ENCODE measurements at regions not wholly inside any gene's neighbourhood (a gene's known extent, or its start where the extent isn't known, plus 50 kb on each side); places are given as distances from the start of the nearest gene placed in this dataset.

DNA sequence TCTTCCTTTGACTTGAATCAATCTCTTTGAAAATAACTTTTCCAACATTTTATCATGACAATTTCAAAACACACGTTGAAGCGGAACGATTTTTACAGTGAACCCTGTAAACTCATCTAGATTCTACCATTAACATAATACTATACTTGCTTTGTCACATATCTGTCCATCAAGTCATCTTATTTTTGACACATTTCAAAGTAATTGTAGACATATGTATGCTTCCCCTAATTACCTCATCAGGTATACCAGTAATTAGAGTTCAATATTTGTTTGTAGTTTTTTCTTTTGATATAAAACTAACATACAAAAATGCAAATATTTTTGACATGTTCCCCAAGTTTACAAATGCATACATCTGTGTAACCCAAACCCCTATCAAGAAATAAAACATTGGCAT is 140.4 kb downstream of the DACT1 start:
- ATAC-seq, result no peak
- TF ChIP-seq TOX (CRISPR knock-in tag; IDR thresholded peaks at IDR 0.05; ENCODE audit: borderline replicate concordance), result no peak
- no peak for TF ChIP-seq ZFP3 (CRISPR knock-in tag; IDR thresholded peaks at IDR 0.05)
- TF ChIP-seq GLIS3 (CRISPR knock-in tag; IDR thresholded peaks at IDR 0.05), result no peak
- no peak for TF ChIP-seq ZNF70 (CRISPR knock-in tag; IDR thresholded peaks at IDR 0.05)

DNA sequence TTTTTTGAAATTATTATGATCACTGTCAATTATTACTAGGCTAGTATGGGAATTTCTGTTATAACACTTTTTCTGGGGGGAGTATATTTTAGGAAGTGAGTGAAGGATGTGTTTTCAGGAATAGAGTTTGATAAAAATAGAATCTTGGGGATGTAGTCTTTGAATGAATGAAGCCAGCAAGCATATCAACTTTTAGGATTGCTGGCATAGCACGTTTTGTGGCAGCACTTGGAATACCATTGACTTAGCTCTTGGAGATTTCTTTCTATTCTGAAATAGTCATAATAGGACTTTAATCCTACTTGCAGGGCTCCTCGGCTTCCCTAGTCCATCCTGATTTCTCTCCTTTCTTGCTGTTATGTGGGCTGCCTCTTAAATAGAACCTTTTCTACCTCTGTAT is 141.6 kb downstream of the DACT1 start:
- no peak for ATAC-seq
- TF ChIP-seq, protein P1, sequence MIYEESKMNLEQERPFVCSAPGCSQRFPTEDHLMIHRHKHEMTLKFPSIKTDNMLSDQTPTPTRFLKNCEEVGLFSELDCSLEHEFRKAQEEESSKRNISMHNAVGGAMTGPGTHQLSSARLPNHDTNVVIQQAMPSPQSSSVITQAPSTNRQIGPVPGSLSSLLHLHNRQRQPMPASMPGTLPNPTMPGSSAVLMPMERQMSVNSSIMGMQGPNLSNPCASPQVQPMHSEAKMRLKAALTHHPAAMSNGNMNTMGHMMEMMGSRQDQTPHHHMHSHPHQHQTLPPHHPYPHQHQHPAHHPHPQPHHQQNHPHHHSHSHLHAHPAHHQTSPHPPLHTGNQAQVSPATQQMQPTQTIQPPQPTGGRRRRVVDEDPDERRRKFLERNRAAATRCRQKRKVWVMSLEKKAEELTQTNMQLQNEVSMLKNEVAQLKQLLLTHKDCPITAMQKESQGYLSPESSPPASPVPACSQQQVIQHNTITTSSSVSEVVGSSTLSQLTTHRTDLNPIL (CRISPR knock-in tag; IDR thresholded peaks at IDR 0.05; ENCODE audit: low read depth), result no peak
- TF ChIP-seq ZNF8 (CRISPR knock-in tag; IDR thresholded peaks at IDR 0.05) (no peak), PATZ1 (CRISPR knock-in tag; IDR thresholded peaks at IDR 0.05; ENCODE audit: borderline replicate concordance) (no peak), ZNF70 (CRISPR knock-in tag; IDR thresholded peaks at IDR 0.05) (no peak), OSR1 (CRISPR knock-in tag; IDR thresholded peaks at IDR 0.05) (no peak), SNAI2 (CRISPR knock-in tag; IDR thresholded peaks at IDR 0.05) (no peak), RARB (CRISPR knock-in tag; IDR thresholded peaks at IDR 0.05) (no peak)

DNA sequence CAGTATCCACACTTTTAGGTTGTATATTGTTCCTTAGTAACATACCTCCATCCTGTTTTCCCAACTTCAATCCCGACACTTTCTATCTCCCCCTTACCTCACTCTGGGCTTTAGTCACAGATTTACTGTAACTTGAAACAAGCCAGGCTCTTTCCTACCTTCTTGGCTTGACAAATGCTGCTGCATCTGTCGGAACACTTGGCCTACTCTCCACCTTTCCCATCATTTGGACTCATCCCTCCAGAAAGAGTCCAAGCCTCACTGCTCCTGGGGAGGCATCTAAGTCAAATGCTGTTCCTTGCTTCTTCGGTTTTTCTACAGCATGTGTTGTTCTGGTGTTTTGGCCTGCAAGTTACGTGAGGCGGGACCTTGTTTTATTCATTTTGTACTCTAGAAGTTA is 142.4 kb downstream of the DACT1 start:
- TF ChIP-seq ZC3H10 (CRISPR knock-in tag; IDR thresholded peaks at IDR 0.05) (no peak), PATZ1 (CRISPR knock-in tag; IDR thresholded peaks at IDR 0.05; ENCODE audit: borderline replicate concordance) (no peak), OSR1 (CRISPR knock-in tag; IDR thresholded peaks at IDR 0.05) (no peak), CSRNP3 (CRISPR knock-in tag; IDR thresholded peaks at IDR 0.05) (no peak), BACH2 (CRISPR knock-in tag; IDR thresholded peaks at IDR 0.05; ENCODE audit: borderline replicate concordance) (no peak), ZNF70 (CRISPR knock-in tag; IDR thresholded peaks at IDR 0.05) (no peak)
- TF ChIP-seq, protein P2, sequence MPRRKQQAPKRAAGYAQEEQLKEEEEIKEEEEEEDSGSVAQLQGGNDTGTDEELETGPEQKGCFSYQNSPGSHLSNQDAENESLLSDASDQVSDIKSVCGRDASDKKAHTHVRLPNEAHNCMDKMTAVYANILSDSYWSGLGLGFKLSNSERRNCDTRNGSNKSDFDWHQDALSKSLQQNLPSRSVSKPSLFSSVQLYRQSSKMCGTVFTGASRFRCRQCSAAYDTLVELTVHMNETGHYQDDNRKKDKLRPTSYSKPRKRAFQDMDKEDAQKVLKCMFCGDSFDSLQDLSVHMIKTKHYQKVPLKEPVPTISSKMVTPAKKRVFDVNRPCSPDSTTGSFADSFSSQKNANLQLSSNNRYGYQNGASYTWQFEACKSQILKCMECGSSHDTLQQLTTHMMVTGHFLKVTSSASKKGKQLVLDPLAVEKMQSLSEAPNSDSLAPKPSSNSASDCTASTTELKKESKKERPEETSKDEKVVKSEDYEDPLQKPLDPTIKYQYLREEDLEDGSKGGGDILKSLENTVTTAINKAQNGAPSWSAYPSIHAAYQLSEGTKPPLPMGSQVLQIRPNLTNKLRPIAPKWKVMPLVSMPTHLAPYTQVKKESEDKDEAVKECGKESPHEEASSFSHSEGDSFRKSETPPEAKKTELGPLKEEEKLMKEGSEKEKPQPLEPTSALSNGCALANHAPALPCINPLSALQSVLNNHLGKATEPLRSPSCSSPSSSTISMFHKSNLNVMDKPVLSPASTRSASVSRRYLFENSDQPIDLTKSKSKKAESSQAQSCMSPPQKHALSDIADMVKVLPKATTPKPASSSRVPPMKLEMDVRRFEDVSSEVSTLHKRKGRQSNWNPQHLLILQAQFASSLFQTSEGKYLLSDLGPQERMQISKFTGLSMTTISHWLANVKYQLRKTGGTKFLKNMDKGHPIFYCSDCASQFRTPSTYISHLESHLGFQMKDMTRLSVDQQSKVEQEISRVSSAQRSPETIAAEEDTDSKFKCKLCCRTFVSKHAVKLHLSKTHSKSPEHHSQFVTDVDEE (CRISPR knock-in tag; IDR thresholded peaks at IDR 0.05), result no peak
- no peak for ATAC-seq

- ATAC-seq, result no peak
- TF ChIP-seq ZC3H10 (CRISPR knock-in tag; IDR thresholded peaks at IDR 0.05), result no peak
- TF ChIP-seq, protein P1 (CRISPR knock-in tag; IDR thresholded peaks at IDR 0.05; ENCODE audit: low read depth), result no peak
- no peak for TF ChIP-seq ZFP30 (CRISPR knock-in tag; IDR thresholded peaks at IDR 0.05)
- no peak for TF ChIP-seq ZNF565 (CRISPR knock-in tag; conservative IDR thresholded peaks at IDR 0.05; ENCODE audit: low read depth)
- TF ChIP-seq PATZ1 (CRISPR knock-in tag; IDR thresholded peaks at IDR 0.05; ENCODE audit: borderline replicate concordance), result no peak
- TF ChIP-seq POU6F1 (CRISPR knock-in tag; IDR thresholded peaks at IDR 0.05; ENCODE audit: borderline replicate concordance, low read depth), result no peak
- TF ChIP-seq, protein P2 (CRISPR knock-in tag; IDR thresholded peaks at IDR 0.05), result no peak
- TF ChIP-seq PPARA (CRISPR knock-in tag; IDR thresholded peaks at IDR 0.05; ENCODE audit: borderline replicate concordance), result no peak
Observed at GRCh38 chr14:58780605-58781004, 142.8 kb downstream of the DACT1 start.
